GM18499 (cell line): ENCODE measurements at regions not wholly inside any gene's neighbourhood (a gene's known extent, or its start where the extent isn't known, plus 50 kb on each side); places are given as distances from the start of the nearest gene placed in this dataset.
"Not testable (repeated sequence)": the region's sequence is repeated elsewhere in the genome, so short reads cannot be mapped to it uniquely, and the experiment has no call there.

ENCODE experiments used
- ATAC-seq: cut with Tn5 transposase; IDR thresholded peaks from one replicate; pipeline ENCODE4 v1.9.1; 2021; ENCODE audit warnings: moderate number of reproducible peaks; ENCODE audit not compliant: insufficient read depth, unreplicated experiment

DNA sequence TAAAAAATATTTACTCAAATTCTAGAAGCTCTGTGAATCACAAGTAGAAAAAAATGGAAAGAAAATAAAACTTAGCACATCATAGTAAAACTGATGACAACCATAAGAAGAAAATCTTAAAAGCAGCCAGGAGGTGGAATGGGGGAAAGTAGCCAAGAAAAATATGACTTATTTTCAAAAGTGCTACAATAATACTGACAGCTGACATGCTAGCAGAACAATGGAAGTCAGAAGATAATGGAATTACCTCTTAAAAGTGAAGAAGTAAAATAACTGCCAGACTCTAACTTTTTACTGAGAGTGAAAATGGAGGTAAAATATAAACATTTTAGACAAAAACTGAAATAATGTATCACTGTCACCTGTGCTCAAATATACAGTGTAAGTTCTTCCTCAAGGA, 532.2 kb upstream of the SGCD start:
- no peak for ATAC-seq

DNA sequence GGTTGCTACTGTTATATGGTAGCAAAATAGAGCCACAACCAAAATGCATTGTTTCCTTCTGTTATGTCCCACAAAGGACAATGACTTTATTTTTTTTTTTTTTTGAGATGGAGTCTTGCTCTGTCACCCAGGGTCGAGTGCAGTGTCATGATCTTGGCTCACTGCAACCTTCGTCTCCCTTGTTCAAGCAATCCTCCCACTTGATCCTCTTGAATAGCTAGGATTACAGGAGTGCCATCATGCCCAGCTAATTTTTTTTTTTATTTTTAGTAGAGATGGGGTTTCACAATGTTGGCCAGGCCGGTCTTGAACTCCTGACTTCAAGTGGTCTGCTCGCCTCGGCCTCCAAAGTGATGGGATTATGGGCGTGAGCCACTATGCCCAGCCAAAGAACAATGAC, 527.7 kb upstream of the SGCD start:
- ATAC-seq = no peak

DNA sequence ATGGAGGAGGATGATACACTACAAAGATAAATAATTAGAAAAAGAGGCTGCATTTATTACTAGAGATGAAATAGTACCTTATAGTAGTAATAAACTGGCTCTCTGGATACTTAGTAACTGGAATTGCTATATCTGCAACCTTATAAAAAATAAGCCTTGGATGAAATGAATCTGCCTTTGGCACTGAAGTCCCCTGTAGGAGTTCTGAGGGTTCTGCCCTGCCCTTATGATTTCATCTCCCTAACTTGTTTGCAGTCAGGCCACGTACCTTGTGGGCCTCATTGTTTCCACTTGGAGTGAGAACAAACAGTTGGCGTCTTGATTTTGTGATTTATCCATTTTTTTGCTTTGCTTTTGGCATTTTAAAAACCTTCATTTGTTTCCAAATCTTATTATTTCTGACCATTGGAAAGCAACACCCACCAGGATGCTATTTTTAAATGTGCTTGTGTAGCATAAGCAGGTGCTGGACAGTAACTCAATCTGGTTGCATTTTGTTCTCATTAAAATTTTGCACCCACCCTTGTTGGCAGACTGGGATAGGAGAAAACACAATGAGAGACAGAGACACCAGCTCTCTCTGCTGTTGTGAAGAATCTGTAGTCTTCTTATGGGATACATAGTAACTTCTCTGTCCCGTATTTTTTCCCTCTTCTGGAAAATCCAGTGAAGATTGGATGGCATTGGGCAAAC, 518.9 kb upstream of the SGCD start:
- no peak for ATAC-seq

DNA sequence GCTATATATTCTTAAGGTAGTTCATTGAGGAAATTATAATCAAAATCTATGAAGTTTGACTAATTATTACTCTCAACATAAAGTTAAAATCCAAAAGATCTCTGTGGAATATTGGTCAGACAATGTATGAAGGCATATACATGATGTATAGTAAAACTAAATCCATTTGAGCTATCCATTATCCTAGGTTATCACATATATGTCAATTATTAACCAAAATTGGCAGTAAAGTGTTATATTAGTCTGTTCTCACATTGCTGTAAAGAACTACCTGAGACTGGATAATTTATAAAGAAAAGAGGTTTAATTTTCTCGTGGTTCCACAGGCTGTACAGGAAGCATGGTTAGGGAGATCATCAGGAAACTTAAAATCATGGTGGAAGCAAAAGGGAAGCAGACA, 511.7 kb upstream of the SGCD start:
- ATAC-seq = no peak

DNA sequence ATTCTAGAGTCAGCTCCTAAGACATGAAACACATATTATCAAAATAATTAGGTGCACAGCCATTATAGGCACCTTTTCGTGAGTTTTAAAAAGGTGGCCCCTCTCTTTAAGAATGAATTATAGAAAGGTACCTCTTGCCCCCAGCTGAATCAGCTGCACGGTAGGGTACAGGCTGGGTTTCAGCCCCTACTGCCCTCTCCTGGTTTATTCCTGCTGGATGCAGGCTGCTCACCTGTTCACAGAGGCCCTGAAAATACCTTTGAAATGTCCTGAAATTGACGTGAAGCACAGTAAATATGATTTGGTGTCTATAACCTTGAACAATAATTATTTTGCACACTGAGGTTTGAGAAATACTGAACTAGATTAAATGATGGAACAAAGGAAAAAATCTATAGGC, 504.8 kb upstream of the SGCD start:
- ATAC-seq = no peak

DNA sequence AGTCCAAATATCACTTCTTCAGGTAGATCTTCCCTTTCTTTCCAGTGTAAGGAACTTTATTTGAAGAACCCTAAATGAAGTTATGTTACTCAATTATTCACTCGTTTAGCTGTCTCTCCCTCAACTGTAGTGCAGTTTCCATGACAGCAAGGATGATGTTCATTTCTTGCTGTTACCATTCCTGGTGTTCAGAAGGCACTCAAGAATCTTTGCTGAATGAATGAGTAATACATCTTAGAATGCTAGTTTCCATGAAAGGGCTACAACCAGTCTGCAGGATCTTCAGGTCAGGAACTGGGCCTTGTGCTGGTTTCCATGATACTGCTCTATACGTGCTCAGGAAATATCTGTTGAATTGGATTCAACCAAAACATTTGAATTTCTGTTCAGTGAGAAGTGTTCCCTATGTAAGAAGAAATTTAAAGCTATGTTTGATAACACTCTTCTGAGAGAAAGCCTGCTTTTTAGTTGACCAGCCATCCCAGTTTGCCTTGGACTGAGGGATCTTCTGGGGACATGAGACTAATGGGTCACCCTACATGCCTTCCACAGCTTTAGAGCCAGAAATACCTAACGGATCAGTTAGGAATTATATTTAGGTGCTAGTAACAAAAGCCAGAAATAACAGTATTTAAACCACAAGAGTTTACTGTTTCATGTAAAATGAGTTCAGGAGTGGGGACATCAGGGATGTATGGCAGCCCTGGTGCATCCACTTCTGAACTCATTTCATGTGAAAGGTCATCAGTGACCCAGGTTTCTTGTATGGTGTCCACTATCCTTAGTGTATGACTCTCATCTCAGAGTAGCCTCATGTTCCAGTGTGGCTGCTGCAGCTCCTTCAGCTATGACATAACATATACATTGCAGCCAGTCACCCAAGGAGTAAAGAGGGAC, 500.1 kb upstream of the SGCD start:
- no peak for ATAC-seq

DNA sequence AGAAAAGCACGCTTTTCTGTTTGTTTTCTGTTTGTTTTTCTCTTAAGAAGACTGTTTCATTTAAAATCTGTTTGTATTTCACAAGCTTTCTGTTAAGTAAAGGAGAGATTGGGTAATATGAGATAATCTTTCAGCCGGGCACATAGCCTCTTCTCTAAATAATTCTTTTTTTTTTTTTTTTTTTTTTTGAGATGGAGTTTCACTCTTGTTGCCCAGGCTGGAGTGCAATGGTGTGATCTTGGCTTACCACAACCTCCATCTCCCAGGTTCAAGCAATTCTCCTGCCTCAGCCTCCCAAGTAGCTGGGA, 499.5 kb upstream of the SGCD start:
- not testable (repeated sequence) for ATAC-seq

DNA sequence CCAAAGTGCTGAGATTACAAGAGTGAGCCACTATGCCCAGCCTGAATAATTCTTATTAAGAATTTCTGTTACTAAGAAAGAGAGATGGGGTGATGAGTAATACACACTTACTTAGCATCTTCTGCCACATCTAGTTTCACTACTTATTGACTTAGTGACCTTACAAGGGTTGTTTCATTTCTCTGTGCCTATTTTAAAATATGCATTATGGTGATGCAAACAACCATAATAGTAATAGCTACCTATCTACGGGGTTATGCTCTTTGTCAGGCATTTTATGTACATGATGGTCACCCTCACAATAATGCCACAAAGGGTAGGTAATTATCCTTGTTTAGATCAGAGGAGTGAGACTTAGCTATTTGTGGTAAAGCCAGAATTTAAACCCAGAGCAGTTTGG, 499.0 kb upstream of the SGCD start:
- ATAC-seq = peak; percentile 98

DNA sequence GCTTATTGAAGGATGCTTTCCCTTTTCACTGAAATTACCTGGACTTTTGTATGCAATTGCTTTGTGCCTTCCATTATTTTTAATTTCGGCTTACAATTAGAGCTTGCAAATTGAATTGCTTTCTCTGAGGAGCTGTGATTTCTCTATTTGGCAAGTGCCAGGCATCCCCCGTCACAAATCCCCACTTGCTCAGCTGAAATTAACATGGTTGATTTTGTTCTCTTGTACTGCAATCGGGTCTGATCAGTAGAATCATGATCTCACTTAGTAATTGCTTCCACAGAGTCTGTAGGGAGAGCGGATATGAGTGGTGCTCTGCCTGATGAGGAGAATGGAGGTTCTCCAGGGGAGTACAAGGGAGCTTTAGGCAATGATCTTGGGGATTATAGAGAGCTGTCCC, 495.5 kb upstream of the SGCD start:
- ATAC-seq = no peak

DNA sequence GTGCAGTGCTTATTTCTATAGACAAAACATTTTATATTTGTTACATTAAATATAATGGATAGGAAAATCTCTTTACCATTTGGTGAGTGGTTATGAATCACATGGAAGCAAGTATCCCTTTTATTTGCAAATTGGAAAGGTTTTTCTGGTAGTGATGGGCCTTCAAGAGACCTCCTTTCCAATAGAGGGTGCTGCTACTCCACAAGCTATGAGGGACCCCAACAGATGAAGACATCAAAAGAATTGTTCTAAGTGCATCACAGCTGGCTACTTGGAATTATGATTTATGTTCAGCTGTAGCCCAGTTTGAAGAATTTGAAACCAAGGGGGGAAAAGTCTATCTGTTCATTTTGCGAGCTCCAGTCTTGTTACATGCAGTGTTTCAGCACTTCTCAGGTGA, 493.7 kb upstream of the SGCD start:
- no peak for ATAC-seq

DNA sequence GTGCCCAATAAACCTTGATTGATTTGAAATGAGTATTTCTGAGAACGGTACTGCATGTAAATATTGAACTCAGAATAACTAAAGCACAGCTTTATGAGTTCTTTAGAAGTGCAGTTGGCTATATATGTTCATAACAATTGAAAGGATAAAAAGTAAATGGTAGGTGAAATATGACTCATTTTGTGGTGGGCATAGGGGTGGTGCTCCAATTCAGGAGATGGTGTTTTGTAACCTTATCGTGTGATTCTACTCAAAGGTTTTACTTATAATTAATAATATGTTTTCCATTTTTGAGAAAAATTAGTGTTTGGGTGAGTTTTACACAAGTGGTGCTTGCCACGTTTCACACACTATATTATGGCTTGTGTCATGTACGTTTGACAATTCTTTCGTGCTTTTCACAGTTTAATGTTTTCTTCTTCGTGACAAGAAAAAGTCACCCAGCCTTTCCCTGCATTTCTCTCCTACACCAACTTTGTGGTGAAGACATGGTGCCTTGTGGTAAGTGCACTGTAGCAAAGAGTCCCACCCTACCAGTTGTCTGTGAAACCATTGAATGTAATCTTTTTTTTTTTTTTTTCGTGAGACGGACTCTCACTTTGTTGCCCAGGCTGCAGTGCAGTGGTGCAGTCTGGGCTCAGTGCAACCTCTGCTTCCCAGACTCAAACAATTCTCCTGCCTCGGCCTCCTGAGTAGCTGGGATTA, 492.5 kb upstream of the SGCD start:
- no peak for ATAC-seq

DNA sequence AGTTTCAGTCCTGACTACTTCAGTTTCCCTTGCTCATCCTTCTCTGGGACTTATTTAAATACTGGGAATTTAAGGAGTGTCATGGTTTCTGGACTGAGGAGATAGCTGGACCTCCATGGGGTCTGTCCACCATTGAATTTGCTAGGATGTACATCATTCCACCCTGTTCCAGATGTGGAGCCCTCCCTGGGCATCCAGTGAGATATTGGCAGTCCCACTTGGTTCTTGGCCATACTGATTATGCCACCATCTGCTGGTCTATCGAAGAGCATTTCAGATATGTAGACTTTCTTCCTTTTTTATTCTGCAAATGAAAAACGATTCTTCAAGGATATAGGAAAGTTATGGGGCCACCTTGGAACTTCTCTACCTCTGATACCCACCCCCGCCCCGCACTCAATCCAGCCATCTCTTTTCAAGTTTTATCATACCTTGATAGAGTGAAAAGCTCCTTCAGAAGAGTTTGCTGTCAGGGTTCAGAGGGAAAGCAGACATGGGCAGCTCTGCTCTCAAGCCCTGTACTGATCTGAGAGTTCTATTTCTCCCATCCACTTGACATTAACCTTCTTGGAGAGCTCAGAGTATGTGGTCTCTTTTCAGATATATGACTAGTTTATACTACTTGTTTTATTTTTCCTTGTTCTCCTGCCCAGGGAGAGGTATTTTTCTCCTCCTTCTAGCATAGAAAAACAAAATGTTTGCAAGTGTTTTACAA, 490.7 kb upstream of the SGCD start:
- ATAC-seq = no peak

DNA sequence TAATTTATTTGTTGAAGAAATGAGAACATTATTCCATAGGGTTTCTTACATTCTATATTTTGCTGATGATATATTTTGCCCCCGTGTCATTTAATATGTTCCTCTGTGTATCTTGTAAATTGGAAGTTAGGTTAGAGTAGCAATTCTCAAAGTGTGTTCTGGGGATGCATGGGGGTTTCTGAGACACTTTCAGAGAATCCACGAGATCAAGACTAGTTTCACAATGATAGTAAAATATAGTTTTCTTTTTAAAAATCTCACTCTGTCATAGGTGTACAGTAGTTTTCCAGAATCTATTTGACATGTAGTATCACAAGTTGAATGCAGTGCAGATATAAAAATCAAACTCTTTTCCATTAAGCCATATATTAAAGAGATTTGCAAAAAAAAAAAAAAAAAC, 488.6 kb upstream of the SGCD start:
- no peak for ATAC-seq

DNA sequence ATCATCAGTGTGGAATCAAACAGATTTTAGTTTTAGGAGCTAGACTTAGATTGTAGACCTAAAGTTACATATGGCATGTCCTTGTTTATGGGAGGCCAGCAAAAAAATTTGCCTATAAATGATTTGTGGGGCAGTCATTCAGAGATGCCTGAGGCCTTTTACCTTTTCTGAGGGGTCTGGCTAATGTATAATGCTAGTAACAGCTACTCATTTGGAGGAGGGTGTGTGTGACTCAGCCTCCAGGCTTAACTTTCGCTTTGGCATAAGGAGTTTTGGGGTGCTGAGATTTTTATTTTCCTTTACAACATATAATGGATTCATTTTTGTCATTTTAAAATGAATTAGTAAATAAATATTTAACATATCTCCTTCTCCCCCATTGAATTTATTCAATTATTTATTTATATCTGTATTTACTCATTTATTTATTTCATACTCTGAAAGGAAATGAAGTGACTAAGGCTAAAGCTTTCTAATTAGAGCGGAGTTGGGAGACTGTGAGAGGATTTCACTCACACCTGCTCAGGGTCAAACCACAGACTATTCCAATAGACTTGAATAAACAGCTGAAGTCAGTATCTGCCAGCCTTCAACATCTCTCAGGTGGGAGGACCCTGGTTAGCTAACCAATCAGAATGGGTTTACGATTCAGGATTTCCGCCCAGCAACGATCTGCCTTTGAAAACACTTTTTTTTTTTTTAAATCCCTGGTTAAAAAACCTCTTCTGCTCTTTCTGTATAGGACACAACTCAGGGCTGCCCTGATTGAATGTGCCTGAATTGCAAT, 487.5 kb upstream of the SGCD start:
- ATAC-seq = no peak

DNA sequence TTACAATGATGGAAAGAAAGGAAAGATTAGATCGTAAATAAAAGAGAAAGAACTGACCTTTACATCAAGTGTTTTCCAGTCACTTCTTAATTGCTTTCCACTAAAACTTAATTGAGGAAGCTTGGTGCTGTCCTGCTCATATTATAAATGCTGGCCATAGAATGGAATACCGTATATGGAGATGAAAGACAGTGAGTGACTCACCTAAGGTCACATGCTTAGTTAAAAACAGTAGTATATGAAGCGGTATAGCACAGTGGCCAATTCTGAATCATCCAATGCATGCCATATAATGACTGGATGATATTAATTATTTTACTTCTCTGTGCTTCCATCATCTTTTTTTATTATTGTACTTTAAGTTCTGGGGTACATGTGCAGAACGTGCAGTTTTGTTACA, 482.4 kb upstream of the SGCD start:
- no peak for ATAC-seq

DNA sequence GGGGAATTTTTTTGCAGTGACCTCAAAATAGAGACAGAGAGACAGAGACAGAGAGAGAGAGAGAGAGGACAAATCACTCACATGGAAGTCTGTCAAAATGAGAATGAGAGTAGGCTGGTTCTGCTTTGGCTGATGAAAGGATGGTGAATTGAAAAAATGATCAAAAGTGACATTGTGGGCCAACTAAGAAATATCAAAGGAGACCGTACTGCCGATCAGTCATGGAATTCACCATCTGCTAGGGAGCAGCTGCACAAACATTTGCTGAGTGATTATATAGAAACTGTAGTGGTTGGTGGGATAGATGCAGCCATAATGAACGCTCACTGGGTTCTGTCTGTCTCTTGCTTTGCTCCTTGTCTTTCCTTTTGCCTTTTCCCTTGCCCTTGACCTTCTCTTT, 476.6 kb upstream of the SGCD start:
- no peak for ATAC-seq

DNA sequence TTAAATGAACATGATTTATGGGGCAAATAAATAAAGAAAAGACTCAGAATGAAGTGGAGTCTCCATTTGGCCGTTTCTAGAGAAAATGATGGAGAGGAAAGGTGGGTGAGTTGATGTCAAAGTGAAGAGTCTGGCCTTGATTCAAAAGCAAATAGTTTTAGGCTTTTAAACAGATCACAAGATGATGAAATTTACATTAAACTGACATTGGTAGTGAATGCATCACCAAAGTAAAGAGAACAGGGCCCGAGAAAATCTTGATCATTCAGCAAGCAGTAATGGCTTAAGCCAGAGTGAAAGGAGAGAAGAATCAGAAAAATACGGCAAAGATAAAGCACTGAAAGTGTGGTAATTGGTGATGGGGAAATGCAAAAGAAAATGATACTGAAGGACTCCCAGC, 460.0 kb upstream of the SGCD start:
- no peak for ATAC-seq

DNA sequence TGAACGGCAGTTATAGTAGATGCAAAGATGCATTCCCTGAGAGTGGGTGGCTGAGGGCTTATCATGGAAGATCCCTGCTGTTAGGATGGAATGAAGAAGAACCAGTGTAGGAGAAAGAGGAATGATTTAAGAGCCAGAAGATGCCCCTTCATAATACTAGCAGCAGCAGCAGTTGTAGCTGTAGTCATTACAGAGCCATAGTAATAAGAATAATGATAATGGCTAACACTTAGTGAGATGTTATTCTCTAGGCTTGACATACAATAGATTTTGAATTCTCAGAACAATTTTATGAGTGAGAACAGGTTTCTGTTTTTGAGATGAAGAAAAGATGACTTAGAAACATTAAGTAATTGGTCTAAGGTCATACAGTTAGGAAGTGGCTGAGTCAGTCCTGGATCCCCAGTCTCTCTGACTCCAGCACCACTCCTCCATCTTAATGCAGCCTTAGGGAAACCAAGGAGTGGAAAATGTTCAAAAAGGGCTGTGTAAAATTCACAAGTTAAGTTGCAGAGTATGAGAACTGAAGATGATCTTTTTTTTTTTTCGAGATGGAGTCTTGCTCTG, 459.4 kb upstream of the SGCD start:
- no peak for ATAC-seq

DNA sequence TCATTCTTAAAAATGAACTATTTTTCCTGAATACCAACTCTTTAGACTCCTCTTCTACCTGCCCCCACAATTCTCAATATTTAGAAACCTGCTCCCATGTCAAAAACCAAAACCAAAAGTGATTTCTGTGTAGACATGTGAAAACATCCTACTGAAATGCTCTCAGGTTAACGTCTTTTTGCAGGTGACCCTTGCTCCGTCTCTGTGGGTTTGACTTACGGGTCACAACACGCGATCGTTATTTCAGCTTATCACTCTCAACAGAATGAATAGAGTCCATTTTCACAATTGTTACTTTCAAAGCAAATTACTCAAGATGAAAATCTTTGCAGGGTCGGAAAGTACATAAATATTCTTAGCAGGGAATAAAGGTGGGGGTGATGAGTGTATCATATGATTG, 456.3 kb upstream of the SGCD start:
- ATAC-seq = no peak

DNA sequence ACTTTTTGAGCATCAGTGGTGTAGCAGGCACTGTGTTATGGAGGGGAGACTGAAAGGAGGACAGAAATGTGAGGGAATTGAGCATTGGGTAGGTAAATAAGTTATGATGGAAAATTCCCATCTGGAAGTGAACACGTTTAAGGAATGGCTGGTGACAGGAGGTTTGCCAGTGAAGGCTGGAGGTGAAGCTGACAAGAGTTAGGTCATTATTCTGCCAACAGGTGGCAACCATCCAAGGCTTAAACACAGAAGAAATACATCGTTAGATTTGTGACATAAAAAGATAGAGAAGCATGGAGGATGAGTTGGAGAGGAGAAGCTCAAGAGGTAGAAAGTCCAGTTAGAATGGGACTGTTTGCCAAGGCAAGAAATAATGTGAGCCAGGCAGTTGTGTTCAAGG, 455.3 kb upstream of the SGCD start:
- no peak for ATAC-seq
